IMR-90 (cell line): ENCODE measurements at regions not wholly inside any gene's neighbourhood (a gene's known extent, or its start where the extent isn't known, plus 50 kb on each side); places are given as distances from the start of the nearest gene placed in this dataset.

Source experiments
- CHD1 ChIP-seq: IDR thresholded peaks from 2 replicates; pipeline ENCODE4 v1.6.1; 2012; ENCODE audit warnings: low read depth, low read length, improper control_type of control experiment
- MAFK ChIP-seq: IDR thresholded peaks from 2 replicates; pipeline ENCODE4 v1.6.1; 2012; ENCODE audit warnings: low read depth, low read length, improper control_type of control experiment
- POLR2A ChIP-seq: IDR thresholded peaks from 2 replicates; pipeline ENCODE4 v1.6.1; 2012; ENCODE audit warnings: mild to moderate bottlenecking, low read depth, low read length
- RAD21 ChIP-seq: IDR thresholded peaks from 2 replicates; pipeline ENCODE4 v1.6.1; 2012; ENCODE audit warnings: low read length, improper control_type of control experiment
- RFX5 ChIP-seq: IDR thresholded peaks from 2 replicates; pipeline ENCODE4 v1.8.0; 2012; ENCODE audit warnings: low read depth, mild to moderate bottlenecking, low read length, moderate library complexity
- TF ChIP-seq, protein P1 (sequence below): conservative IDR thresholded peaks from 2 replicates; pipeline ENCODE4 v1.5.1; 2012; ENCODE audit warnings: mild to moderate bottlenecking, low read depth, low read length, improper control_type of control experiment

GRCh38 chr6:144978208-144978607, 693.1 kb downstream of the UTRN start:
- TF ChIP-seq, protein P1, sequence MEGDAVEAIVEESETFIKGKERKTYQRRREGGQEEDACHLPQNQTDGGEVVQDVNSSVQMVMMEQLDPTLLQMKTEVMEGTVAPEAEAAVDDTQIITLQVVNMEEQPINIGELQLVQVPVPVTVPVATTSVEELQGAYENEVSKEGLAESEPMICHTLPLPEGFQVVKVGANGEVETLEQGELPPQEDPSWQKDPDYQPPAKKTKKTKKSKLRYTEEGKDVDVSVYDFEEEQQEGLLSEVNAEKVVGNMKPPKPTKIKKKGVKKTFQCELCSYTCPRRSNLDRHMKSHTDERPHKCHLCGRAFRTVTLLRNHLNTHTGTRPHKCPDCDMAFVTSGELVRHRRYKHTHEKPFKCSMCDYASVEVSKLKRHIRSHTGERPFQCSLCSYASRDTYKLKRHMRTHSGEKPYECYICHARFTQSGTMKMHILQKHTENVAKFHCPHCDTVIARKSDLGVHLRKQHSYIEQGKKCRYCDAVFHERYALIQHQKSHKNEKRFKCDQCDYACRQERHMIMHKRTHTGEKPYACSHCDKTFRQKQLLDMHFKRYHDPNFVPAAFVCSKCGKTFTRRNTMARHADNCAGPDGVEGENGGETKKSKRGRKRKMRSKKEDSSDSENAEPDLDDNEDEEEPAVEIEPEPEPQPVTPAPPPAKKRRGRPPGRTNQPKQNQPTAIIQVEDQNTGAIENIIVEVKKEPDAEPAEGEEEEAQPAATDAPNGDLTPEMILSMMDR: no peak
- TF ChIP-seq RAD21: no peak
- no peak for TF ChIP-seq RFX5
- TF ChIP-seq POLR2A: no peak
- no peak for TF ChIP-seq MAFK
- no peak for TF ChIP-seq CHD1
